Stimulated activated CD4-positive, alpha-beta T cell treated with anti-CD3 and anti-CD28 coated beads, Interleukin-12 subunit alpha, Interleukin-12 subunit beta, amount 100 ng/mL, for 48 hours (primary cell): ENCODE measurements at regions not wholly inside any gene's neighbourhood (a gene's known extent, or its start where the extent isn't known, plus 50 kb on each side); places are given as distances from the start of the nearest gene placed in this dataset.

Experiments
- DNase-seq, 3 donors: peaks; one replicate each; pipeline ENCODE4 v3.0.0-alpha.2; 2020; ENCODE audit warnings: low read depth in 2 of 3, low spot score in 1 of 3

- no peak for DNase-seq
Observed at GRCh38 chr3:36258421-36258820, 121.9 kb upstream of the STAC start.

GRCh38 chr3:36259580-36259979 lies 120.7 kb upstream of the STAC start:
- no peak for DNase-seq

GRCh38 chr3:36269274-36269673 lies 111.0 kb upstream of the STAC start:
- no peak for DNase-seq

GRCh38 chr3:36282766-36283165 lies 97.5 kb upstream of the STAC start:
- no peak for DNase-seq

GRCh38 chr3:36295296-36295695 lies 85.0 kb upstream of the STAC start:
- no peak for DNase-seq

GRCh38 chr3:36297195-36297594 lies 83.1 kb upstream of the STAC start:
- DNase-seq, result no peak

- no peak for DNase-seq
Observed at GRCh38 chr3:36298188-36298587, 82.1 kb upstream of the STAC start.

GRCh38 chr3:36302158-36302509 lies 78.2 kb upstream of the STAC start:
- no peak for DNase-seq

- DNase-seq, result no peak
Observed at GRCh38 chr3:36302626-36303025, 77.7 kb upstream of the STAC start.

GRCh38 chr3:36303286-36303685 lies 77.0 kb upstream of the STAC start:
- DNase-seq, result no peak

- DNase-seq, result no peak
Observed at GRCh38 chr3:36305929-36306520, 74.3 kb upstream of the STAC start.

GRCh38 chr3:36309092-36309491 lies 71.2 kb upstream of the STAC start:
- DNase-seq, result no peak

- no peak for DNase-seq
Observed at GRCh38 chr3:36312351-36312750, 68.0 kb upstream of the STAC start.

GRCh38 chr3:36317915-36318314 lies 62.4 kb upstream of the STAC start:
- no peak for DNase-seq

GRCh38 chr3:36318621-36319200 lies 61.6 kb upstream of the STAC start:
- DNase-seq, result no peak

GRCh38 chr3:36319680-36320079 lies 60.6 kb upstream of the STAC start:
- DNase-seq, result no peak
